GM12874 (cell line): ENCODE measurements at regions not wholly inside any gene's neighbourhood (a gene's known extent, or its start where the extent isn't known, plus 50 kb on each side); places are given as distances from the start of the nearest gene placed in this dataset.

ENCODE experiments used
- CTCF ChIP-seq: IDR thresholded peaks from 2 replicates; pipeline ENCODE4 v1.5.1; 2011; ENCODE audit warnings: low read depth, mild to moderate bottlenecking, control low read depth, low read length, moderate library complexity; ENCODE audit not compliant: insufficient read depth

GRCh38 chr1:239757716-239758115, 334.0 kb upstream of the FMN2 start:
- TF ChIP-seq CTCF, result no peak

- TF ChIP-seq CTCF, result no peak
These were observed 332.9 kb upstream of the FMN2 start for GRCh38 chr1:239758756-239759155.

GRCh38 chr1:239761509-239761908, 330.2 kb upstream of the FMN2 start:
- no peak for TF ChIP-seq CTCF

- no peak for TF ChIP-seq CTCF
These were observed 327.8 kb upstream of the FMN2 start for GRCh38 chr1:239763850-239764249.

- TF ChIP-seq CTCF, result no peak
These were observed 327.1 kb upstream of the FMN2 start for GRCh38 chr1:239764546-239764945.

- TF ChIP-seq CTCF, result no peak
These were observed 326.5 kb upstream of the FMN2 start for GRCh38 chr1:239765163-239765562.

GRCh38 chr1:239771550-239771949, 320.1 kb upstream of the FMN2 start:
- no peak for TF ChIP-seq CTCF

- no peak for TF ChIP-seq CTCF
These were observed 319.2 kb upstream of the FMN2 start for GRCh38 chr1:239772446-239772845.
